ENCODE measurements at regions not wholly inside any gene's neighbourhood (a gene's known extent, or its start where the extent isn't known, plus 50 kb on each side); places are given as distances from the start of the nearest gene placed in this dataset.
"Not testable (repeated sequence)": the region's sequence is repeated elsewhere in the genome, so short reads cannot be mapped to it uniquely, and the experiment has no call there.

DNA sequence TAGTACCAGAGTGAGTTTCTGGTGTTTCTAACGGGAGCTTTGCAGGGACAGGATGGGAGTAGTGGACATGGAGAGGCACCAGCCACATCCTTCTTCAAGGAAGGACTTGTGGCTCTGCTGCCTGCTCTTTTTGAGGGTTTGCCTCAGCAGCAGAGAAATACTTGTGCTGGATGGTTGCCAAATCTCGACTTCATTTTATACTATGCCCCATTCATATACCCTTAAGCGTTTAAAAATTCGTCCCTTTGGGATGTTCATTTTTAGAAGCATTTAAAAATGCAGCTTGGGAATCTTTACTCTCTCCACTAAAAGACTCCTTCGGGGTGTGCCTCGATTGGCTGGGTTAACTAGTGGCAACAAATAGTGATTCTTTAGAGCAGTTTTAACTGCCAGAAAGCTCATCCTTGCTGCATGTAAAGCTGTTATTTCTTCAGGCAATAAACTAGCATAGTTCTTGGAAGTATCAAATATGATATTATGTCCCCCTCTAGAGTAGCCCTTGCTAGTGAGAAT is 126.5 kb upstream of the B3GAT2 start:
- H3K4me3 ChIP-seq (ENCODE audit: low read depth, low read length): no peak overlapping the region
- DNase-seq (ENCODE audit: low read depth): no peak
- in situ Hi-C loops (cut with HindIII; ENCODE audit: low sequenced_read_pairs): no loop called here
- TF ChIP-seq, protein P1, sequence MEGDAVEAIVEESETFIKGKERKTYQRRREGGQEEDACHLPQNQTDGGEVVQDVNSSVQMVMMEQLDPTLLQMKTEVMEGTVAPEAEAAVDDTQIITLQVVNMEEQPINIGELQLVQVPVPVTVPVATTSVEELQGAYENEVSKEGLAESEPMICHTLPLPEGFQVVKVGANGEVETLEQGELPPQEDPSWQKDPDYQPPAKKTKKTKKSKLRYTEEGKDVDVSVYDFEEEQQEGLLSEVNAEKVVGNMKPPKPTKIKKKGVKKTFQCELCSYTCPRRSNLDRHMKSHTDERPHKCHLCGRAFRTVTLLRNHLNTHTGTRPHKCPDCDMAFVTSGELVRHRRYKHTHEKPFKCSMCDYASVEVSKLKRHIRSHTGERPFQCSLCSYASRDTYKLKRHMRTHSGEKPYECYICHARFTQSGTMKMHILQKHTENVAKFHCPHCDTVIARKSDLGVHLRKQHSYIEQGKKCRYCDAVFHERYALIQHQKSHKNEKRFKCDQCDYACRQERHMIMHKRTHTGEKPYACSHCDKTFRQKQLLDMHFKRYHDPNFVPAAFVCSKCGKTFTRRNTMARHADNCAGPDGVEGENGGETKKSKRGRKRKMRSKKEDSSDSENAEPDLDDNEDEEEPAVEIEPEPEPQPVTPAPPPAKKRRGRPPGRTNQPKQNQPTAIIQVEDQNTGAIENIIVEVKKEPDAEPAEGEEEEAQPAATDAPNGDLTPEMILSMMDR (IDR thresholded peaks at IDR 0.05; ENCODE audit: low read depth, low read length, missing control alignments): no peak

DNA sequence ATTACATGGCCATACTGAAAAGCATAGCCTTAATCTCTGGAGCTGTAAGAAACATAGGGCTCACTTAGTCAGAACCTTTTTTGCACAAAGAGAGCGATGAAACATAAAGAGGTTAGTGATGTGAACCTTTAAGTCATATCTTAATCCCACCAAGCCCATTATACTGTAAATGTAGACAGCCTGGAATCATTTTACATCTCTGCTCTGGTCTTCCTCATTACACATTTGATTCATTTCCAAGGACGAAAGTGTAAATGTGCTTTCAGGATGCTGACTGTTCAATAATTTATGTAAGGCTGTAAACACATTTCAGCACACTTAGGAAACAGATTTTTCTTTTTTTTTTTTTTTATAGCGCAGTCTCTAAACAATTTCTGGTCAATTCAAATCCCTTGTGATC is 131.3 kb upstream of the B3GAT2 start:
- TF ChIP-seq, protein P1 (IDR thresholded peaks at IDR 0.05; ENCODE audit: low read depth, low read length, missing control alignments): no peak
- in situ Hi-C loops (cut with HindIII; ENCODE audit: low sequenced_read_pairs): no loop called here
- no peak overlapping the region for H3K4me3 ChIP-seq (ENCODE audit: low read depth, low read length)
- DNase-seq (ENCODE audit: low read depth): no peak

DNA sequence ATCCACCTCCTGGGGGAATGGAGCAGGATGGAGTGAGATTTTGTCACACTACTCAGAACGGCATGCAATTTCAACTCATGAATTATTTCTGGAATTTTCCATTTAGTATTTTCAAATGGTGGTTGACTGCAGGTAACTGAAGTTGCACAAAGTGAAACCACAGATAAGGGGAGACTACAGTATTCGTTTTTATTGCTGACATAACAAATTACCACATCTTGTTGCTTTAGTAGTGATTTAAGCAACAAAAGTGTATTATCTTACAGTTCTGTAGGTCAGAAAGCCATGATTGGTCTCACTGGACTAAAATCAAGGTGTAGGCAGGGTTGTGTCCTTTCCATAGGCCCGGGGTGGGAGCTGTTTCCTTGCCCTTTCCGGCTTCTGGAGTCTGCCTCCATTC is 133.4 kb upstream of the B3GAT2 start:
- in situ Hi-C loops (cut with HindIII; ENCODE audit: low sequenced_read_pairs): no loop called here
- DNase-seq (ENCODE audit: low read depth): no peak
- TF ChIP-seq, protein P1 (IDR thresholded peaks at IDR 0.05; ENCODE audit: low read depth, low read length, missing control alignments): no peak
- no peak overlapping the region for H3K4me3 ChIP-seq (ENCODE audit: low read depth, low read length)

DNA sequence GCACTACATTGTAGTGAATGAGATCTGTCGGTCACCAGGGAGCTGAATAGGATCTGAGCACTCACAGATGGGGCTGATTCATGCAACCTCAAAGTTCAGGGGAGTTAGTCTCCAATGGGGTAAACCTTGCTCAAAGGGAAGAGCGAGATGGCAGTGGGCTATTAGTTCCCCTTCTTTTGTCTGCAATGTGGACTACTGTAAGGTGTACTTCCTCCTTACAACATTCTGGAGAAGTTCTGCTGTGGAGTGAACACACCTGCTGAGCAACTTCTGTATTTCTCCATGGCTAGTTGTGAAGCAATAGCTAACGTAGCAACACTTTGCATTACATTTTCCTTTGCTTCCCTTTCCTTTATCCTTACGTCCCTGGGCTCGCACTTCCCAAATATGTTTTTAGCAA is 134.3 kb upstream of the B3GAT2 start:
- H3K4me3 ChIP-seq (ENCODE audit: low read depth, low read length): no peak overlapping the region
- in situ Hi-C loops (cut with HindIII; ENCODE audit: low sequenced_read_pairs): no loop called here
- no peak for DNase-seq (ENCODE audit: low read depth)
- TF ChIP-seq, protein P1 (IDR thresholded peaks at IDR 0.05; ENCODE audit: low read depth, low read length, missing control alignments): no peak

DNA sequence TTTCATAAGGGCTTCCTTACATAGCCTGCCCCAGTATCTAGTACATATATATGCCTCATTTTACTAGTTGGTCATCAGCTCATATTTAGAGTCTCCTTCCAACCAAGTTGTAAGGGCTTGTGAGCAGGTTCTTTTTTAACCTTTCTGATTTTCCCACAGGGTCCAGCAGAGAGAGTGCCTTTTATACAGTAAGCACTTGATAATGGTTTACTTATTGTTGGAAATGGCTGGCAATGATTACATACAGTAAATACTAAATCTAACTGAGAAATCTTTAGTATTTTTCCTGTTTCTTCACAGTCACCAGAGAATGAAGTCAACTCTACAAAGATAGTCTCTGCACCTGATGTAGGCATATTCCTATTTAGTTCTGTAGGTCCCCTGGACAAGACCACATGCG is 135.1 kb upstream of the B3GAT2 start:
- DNase-seq (ENCODE audit: low read depth): no peak
- in situ Hi-C loops (cut with HindIII; ENCODE audit: low sequenced_read_pairs): no loop called here
- H3K4me3 ChIP-seq (ENCODE audit: low read depth, low read length): no peak overlapping the region
- TF ChIP-seq, protein P1 (IDR thresholded peaks at IDR 0.05; ENCODE audit: low read depth, low read length, missing control alignments): no peak

DNA sequence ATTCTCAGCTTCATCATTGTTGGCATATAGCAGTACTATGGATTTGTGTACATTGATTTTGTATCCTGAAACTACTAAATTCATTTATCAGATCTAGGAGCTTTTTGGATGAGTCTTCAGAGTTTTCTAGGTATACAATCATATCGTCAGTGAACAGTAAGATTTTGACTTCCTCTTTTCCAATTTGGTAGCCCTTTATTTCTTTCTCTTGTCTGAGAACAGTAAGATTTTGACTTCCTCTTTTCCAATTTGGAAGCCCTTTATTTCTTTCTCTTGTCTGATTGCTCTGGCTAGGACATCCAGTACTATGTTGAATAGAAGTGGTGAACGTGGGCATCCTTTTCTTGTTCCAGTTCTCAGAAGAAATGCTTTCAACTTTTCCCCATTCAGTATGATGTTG is 140.4 kb upstream of the B3GAT2 start:
- DNase-seq (ENCODE audit: low read depth); H3K4me3 ChIP-seq (ENCODE audit: low read depth, low read length); in situ Hi-C loops (cut with HindIII; ENCODE audit: low sequenced_read_pairs): not testable (repeated sequence)

DNA sequence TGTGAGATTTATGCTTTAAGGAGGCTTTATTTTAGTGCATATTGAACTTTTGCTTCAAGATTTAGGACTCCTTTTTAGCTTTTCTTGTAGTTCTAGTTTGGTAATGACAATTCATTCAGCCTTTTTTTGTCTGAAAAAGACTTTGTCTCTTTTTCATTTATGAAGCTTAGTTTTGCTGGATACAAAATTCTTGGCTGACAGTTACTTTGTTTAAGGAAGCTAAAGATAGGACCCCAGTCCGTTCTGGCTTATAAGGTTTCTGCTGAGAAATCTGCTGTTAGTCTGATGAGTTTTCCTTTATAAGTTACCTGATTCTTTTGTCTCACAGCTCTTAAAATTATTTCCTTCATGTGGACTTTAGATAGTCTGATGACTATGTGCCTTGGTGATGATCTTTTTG is 142.8 kb upstream of the B3GAT2 start:
- H3K4me3 ChIP-seq (ENCODE audit: low read depth, low read length): no peak overlapping the region
- TF ChIP-seq, protein P1 (IDR thresholded peaks at IDR 0.05; ENCODE audit: low read depth, low read length, missing control alignments): no peak
- no peak for DNase-seq (ENCODE audit: low read depth)
- in situ Hi-C loops (cut with HindIII; ENCODE audit: low sequenced_read_pairs): no loop called here

Measured in astrocyte of the cerebellum (primary cell).